Occipital lobe (tissue), 1 donor: ENCODE measurements at regions not wholly inside any gene's neighbourhood (a gene's known extent, or its start where the extent isn't known, plus 50 kb on each side); places are given as distances from the start of the nearest gene placed in this dataset.
"Not testable (repeated sequence)": the region's sequence is repeated elsewhere in the genome, so short reads cannot be mapped to it uniquely, and the experiment has no call there.

ENCODE experiments used
- DNase-seq: peaks from one replicate; lab custom pipeline; 2025; lab: John Stamatoyannopoulos, UW

DNA sequence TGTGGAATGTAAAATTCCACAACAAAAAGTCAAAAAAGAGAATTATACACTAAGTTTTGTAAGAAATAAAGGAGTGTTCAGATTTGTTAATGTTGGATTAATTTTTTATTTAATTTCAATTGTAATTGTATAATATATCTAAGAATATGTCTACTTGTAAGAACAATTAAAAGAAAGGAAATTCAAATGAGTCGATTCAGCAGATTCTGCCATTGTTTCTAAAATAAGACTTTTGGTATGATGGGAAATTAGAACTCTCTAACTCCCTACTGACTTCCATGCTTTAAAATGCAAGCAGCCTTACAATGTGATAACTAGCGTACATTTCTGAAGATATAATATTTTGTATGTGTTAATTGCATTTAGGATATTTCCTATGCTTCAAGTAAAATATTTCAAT is 395.9 kb upstream of the ZNF717 start:
- DNase-seq = no peak

GRCh38 chr3:76198086-76198485 is 412.7 kb upstream of the ZNF717 start:
- no peak for DNase-seq

DNA sequence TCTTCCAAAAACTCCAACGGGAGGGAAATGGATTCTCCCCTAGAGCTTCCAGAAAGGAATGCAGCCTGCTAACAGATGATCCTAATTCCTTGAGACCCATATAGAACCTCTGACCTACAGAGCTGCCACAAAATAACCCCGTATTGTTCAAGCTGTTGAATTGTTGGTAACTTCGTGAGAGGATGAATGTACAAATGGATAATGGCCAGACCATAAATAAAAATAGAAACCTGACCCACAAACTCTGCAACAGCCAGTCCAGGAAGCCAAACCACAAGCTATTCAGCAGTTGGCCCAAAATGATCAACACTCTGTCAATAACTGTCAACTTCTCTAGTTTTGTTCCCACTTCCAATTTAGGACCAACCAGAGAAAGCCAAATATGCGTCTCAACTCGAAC is 414.0 kb upstream of the ZNF717 start:
- DNase-seq = no peak

DNA sequence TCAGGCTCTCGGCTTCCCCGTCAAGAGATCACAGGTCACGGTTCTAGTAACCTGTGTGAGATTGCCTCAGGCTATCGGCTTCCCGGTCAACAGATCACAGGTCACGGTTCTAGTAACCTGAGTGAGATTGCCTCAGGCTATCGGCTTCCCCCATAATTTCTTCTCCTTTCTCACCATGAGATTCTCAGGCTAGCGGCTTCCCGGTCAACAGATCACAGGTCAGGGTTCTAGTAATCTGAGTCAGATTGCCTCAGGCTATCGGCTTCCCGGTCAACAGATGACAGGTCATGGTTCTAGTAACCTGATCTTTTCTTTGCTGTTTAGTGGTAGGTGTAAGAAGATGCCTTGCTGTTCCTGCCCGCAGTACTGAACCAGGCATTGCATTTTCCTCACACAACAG is 418.2 kb upstream of the ZNF717 start:
- no peak for DNase-seq

DNA sequence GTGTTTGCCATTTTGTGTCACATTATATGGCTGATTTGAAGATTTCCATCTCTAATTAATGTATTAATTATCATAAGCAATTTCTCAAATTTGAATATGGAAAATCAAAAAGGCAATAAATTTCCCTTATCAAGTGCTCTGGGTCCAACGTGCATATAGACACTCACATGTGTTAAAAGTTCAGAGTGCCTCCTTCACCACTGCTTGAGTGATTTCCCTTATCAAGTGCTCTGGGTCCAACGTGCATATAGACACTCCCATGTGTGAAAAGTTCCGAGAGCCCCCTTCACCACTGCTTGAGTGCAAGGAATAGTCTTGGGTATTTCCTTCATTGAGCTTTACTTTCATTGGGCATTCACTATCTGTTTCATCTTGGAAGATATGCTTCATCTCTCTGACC is 421.0 kb upstream of the ZNF717 start:
- DNase-seq = no peak

GRCh38 chr3:76212679-76213078 is 427.3 kb upstream of the ZNF717 start:
- DNase-seq = no peak

- DNase-seq = no peak
Observed at GRCh38 chr3:76222201-76222600, 436.9 kb upstream of the ZNF717 start.

DNA sequence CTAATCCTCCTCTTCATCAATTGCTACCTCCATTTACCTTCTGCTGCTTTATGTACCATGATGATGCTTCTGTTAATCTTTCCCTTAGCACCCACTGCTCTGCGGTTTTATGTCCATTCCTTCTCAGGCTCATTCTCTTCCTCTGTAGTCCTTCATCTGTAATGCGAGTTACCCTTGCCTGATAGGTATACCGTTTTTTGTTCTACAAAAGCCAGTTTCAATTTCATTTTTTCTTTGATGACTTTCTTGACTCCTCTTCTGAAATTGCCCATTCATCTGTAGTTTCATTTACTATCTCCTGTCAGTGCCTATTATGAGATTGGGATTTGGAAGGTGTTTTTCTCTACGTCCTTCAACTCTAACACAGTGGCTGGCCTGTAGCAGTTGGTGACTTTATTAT is 445.9 kb upstream of the ZNF717 start:
- DNase-seq = no peak

GRCh38 chr3:76242886-76243753 is 457.8 kb upstream of the ZNF717 start:
- no peak for DNase-seq

GRCh38 chr3:76245073-76245472 is 459.7 kb upstream of the ZNF717 start:
- DNase-seq = no peak

DNA sequence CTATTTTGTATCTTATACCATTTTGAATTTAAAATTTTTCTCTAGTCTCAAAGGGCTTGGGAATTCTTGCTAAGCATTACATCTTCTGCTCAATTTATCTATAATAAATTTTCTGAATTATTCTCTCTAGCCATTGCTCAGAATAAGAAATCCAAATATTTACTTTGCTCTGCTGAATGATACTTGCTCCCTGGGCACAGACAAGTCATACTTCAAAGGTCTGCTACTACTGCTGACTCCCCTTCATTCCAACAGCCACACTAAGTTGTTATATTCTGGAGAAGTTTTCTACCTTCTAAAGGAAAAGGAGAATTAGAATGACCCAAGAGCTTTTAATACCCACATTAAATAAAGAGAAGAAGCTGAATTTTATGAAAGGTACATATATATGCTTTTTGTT is 460.3 kb upstream of the ZNF717 start:
- no peak for DNase-seq

DNA sequence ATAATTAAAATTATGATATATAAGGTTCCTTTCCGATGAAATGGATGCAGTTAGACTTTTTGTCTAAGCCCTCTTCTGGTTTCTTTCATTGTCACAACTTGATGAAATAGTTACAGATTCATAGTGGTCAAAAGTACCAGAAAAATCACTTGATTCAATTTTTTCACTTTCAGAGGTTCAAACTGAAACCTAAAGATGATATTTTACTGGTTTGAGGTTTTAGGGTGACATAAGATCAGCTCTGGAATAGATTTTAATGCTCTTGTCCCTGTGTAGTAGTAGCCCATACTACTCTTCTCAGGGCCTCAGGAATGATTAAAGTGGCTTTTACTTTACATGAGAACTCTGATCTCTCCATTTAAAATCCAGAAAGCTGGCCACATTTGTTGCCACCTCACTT is 479.1 kb upstream of the ZNF717 start:
- DNase-seq = no peak

- no peak for DNase-seq
Observed at GRCh38 chr3:76264911-76265310, 479.6 kb upstream of the ZNF717 start.

- no peak for DNase-seq
Observed at GRCh38 chr3:76266511-76266910, 481.2 kb upstream of the ZNF717 start.

GRCh38 chr3:76267851-76268380 is 482.6 kb upstream of the ZNF717 start:
- DNase-seq = no peak

DNA sequence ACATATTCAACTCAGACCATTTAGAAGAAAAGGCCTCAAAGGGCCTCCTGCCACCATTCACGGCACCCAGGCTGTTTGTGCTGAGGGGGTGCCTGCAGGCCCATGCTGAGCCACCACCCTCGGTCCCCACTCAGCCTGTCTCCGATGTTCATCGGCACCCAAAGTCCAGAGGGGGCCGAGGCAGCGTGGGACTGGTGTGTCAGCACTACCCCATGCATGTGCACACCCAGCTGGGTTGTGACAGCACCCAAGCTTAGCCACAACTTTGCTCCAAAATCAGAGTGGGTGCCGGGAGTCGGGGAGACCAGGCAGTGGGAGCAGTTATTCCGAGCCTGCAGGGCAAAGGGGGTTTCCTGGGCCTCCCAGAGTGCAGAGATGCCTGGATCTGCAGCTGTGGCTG is 508.5 kb upstream of the ZNF717 start:
- DNase-seq = no peak

DNA sequence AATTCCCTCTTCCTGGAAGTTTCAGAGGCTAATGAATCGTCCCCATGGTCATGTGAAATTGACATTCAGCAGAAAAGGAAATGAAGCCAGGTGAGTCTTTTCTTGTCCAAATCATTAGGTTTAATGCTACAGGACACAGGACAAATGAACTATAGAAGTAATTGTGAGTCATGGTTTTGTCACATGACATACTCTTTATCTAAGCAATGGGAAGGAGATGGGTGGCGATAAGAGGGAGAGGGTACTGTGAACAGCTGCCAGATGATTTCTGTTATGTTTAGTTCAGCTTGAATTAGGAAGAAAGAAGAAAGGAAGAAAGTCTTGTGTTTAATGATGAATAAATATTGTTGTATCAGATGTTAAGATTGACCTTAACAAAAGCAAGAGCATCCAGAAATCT is 515.4 kb upstream of the ZNF717 start:
- DNase-seq = no peak

- no peak for DNase-seq
Observed at GRCh38 chr3:76307556-76307955, 522.2 kb upstream of the ZNF717 start.

DNA sequence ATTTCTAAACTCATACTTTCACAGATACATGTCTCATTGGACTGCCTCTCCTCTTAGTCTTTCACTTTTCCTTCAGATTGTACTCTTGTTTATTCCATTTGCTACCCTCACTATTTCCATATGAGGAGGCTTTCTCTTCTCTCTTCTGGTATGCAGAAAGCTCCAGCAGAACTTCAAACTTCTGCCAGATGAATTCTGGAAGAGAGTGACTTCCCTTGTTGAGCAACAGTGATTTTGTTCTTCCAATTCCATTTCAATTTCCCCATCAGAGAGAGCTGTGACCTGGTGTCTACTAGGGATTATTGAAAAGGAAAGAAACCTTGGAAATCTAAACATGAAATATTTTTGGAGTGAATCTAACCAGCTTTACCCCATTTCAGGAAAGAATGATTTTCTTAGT is 523.2 kb upstream of the ZNF717 start:
- no peak for DNase-seq

DNA sequence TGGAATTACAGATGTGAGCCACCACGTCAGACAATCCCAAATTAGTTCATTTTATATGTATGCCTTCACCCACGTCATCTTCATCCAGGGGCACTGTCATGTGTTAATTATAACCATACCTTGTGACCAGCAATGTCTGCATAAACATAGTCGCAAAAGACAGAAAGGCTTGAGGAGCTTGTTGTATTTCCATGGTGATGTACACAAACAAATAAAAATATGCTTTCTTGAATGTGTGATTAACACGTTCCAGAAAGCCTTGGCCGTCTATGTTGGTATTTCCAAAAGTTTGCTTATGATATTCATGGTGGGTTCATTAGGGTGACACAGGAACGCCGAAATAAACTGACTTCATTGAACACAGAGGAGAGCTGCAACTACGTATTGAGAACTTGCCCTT is 524.7 kb upstream of the ZNF717 start:
- DNase-seq = no peak

DNA sequence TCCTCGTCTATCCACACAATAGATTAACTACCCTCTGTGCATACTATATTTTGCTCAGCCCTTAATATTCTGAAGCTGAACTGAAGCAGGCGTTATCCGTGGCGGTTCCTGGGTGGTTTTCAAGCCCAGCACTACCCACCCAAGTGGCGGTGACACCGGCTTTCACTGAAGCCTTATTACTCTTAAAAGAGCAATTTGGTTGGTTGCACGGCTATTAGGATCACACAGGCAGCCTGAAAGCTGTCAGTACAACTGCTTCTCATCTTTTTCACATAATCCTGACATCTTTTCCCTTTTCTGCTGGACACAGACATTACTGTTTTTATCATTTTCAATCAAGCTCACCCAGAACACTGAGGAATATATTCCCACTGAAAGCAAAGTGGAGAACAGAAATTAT is 525.3 kb upstream of the ZNF717 start:
- DNase-seq = no peak

DNA sequence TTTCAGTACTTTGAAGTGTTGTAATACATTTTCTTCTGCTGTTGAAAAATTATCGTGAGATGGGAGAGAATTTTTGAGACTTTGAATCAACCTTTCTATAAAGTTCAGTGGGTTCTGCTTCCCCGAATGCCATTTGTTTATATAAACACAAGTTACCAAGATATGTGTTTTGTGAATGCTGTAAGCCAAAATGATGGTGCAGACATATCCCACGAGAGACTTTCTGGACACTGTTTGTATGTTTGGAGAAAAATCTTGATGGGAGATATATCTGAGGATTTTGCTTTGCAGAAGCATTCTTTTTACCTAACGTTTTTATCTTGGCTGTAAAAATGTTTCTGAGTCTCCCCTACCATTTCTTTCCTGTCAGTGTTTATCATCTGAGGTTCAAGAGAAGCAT is 526.6 kb upstream of the ZNF717 start:
- DNase-seq = no peak

DNA sequence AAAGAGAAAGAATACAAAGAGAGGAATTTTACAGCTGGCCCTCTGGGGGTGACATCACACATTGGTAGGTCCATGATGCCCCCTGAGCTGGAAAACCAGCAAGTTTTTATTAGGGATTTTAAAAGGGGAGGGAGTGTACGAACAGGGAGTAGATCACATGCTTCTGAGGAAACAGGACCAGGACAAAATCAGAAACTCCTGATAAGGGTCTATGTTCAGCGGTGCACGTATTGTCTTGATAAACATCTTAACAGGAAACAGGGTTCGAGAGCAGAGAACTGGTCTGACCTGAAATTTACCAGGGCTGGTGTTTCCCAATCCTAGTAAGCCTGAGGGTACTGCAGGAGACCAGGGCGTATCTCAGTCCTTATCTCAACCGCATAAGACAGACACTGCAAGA is 530.6 kb upstream of the ZNF717 start:
- DNase-seq = not testable (repeated sequence)

DNA sequence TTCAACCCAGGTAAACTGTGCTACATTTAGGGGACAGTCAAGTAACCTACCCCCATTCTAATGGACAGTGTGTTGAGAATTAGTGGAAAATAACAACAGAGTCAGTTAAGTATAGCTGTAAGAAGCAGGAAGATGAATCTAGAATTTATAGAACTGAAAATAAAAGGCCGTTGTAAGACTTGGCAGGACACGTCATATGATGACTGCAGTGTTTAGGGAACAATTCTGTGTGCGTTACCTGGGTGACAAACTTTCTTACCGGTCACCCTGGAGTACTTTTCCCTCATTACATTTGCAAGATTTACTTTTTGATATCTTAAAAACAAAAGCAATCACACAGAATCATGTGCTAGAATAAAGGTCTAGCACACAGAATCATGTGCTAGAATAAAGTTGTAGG is 536.3 kb upstream of the ZNF717 start:
- no peak for DNase-seq
